ENCODE measurements at regions not wholly inside any gene's neighbourhood (a gene's known extent, or its start where the extent isn't known, plus 50 kb on each side); places are given as distances from the start of the nearest gene placed in this dataset.

GRCh38 chr6:22349051-22349450 lies 52.2 kb upstream of the PRL start:
- no peak for DNase-seq (ENCODE audit: insufficient read length, low spot score, missing footprints)
- Histone ChIP-seq H3K4me3 (ENCODE audit: insufficient read depth, low read length) (no peak overlapping the region), H3K27me3 (ENCODE audit: insufficient read depth, low read length) (no peaks in the 10 kb centered on the region), H3K27ac (ENCODE audit: low read depth, low read length) (no peak overlapping the region), H3K4me1 (ENCODE audit: insufficient read depth, low read length) (no peaks in the 10 kb centered on the region), H2AFZ (ENCODE audit: low read length) (no peak overlapping the region), H3K36me3 (ENCODE audit: insufficient read depth, low read length) (no peaks in the 10 kb centered on the region), H3K9me3 (ENCODE audit: low read depth, low read length) (no peaks in the 10 kb centered on the region), H3K4me2 (ENCODE audit: insufficient read depth, low read length) (no peak overlapping the region), H3K79me2 (ENCODE audit: insufficient read depth, low read length) (no peaks in the 10 kb centered on the region), H4K20me1 (ENCODE audit: insufficient read depth, low read length) (no peaks in the 10 kb centered on the region)
- TF ChIP-seq, protein P1, sequence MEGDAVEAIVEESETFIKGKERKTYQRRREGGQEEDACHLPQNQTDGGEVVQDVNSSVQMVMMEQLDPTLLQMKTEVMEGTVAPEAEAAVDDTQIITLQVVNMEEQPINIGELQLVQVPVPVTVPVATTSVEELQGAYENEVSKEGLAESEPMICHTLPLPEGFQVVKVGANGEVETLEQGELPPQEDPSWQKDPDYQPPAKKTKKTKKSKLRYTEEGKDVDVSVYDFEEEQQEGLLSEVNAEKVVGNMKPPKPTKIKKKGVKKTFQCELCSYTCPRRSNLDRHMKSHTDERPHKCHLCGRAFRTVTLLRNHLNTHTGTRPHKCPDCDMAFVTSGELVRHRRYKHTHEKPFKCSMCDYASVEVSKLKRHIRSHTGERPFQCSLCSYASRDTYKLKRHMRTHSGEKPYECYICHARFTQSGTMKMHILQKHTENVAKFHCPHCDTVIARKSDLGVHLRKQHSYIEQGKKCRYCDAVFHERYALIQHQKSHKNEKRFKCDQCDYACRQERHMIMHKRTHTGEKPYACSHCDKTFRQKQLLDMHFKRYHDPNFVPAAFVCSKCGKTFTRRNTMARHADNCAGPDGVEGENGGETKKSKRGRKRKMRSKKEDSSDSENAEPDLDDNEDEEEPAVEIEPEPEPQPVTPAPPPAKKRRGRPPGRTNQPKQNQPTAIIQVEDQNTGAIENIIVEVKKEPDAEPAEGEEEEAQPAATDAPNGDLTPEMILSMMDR (IDR thresholded peaks at IDR 0.05; ENCODE audit: extremely low read depth, low read depth, low read length) = no peak

GRCh38 chr6:22349528-22349927 lies 52.7 kb upstream of the PRL start:
- Histone ChIP-seq H3K36me3 (ENCODE audit: insufficient read depth, low read length) (no peaks in the 10 kb centered on the region), H3K27ac (ENCODE audit: low read depth, low read length) (no peak overlapping the region), H3K4me2 (ENCODE audit: insufficient read depth, low read length) (no peak overlapping the region), H3K4me1 (ENCODE audit: insufficient read depth, low read length) (no peaks in the 10 kb centered on the region), H2AFZ (ENCODE audit: low read length) (no peak overlapping the region), H3K27me3 (ENCODE audit: insufficient read depth, low read length) (no peaks in the 10 kb centered on the region), H4K20me1 (ENCODE audit: insufficient read depth, low read length) (no peaks in the 10 kb centered on the region), H3K79me2 (ENCODE audit: insufficient read depth, low read length) (no peaks in the 10 kb centered on the region), H3K4me3 (ENCODE audit: insufficient read depth, low read length) (no peak overlapping the region), H3K9me3 (ENCODE audit: low read depth, low read length) (no peaks in the 10 kb centered on the region)
- no peak for DNase-seq (ENCODE audit: insufficient read length, low spot score, missing footprints)
- TF ChIP-seq, protein P1 (IDR thresholded peaks at IDR 0.05; ENCODE audit: extremely low read depth, low read depth, low read length) = no peak

DNA sequence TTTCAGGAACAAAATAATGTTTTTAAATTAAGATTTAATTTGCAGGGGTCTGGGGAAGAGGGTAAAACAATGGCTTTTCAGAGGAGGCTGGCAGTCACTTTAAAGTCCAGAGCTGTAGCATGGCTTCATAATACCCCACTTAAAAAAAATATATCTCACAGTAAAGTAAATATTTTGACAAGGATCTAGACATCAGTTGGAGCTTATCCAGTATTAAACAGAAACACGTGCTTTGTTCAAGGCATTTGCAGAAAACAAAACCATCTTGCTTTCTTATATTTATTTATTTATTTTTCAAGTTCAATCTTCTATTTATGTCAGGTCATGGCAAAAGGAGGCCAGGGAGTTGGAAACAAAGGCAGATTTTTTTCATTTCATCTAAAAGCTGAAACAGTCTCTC lies 53.3 kb upstream of the PRL start:
- DNase-seq (ENCODE audit: insufficient read length, low spot score, missing footprints) = no peak
- Histone ChIP-seq H3K4me3 (ENCODE audit: insufficient read depth, low read length) (no peak overlapping the region), H3K79me2 (ENCODE audit: insufficient read depth, low read length) (no peaks in the 10 kb centered on the region), H3K27ac (ENCODE audit: low read depth, low read length) (no peak overlapping the region), H3K36me3 (ENCODE audit: insufficient read depth, low read length) (no peaks in the 10 kb centered on the region), H3K9me3 (ENCODE audit: low read depth, low read length) (no peaks in the 10 kb centered on the region), H4K20me1 (ENCODE audit: insufficient read depth, low read length) (no peaks in the 10 kb centered on the region), H2AFZ (ENCODE audit: low read length) (no peak overlapping the region), H3K4me1 (ENCODE audit: insufficient read depth, low read length) (no peaks in the 10 kb centered on the region), H3K27me3 (ENCODE audit: insufficient read depth, low read length) (no peaks in the 10 kb centered on the region), H3K4me2 (ENCODE audit: insufficient read depth, low read length) (no peak overlapping the region)
- TF ChIP-seq, protein P1 (IDR thresholded peaks at IDR 0.05; ENCODE audit: extremely low read depth, low read depth, low read length) = no peak

- Histone ChIP-seq H3K4me2 (ENCODE audit: insufficient read depth, low read length) (no peak overlapping the region), H2AFZ (ENCODE audit: low read length) (no peak overlapping the region), H3K9me3 (ENCODE audit: low read depth, low read length) (no peaks in the 10 kb centered on the region), H3K4me1 (ENCODE audit: insufficient read depth, low read length) (no peaks in the 10 kb centered on the region), H3K27me3 (ENCODE audit: insufficient read depth, low read length) (no peaks in the 10 kb centered on the region), H4K20me1 (ENCODE audit: insufficient read depth, low read length) (no peaks in the 10 kb centered on the region), H3K36me3 (ENCODE audit: insufficient read depth, low read length) (no peaks in the 10 kb centered on the region), H3K4me3 (ENCODE audit: insufficient read depth, low read length) (no peak overlapping the region), H3K27ac (ENCODE audit: low read depth, low read length) (no peak overlapping the region), H3K79me2 (ENCODE audit: insufficient read depth, low read length) (no peaks in the 10 kb centered on the region)
- no peak for DNase-seq (ENCODE audit: insufficient read length, low spot score, missing footprints)
- TF ChIP-seq, protein P1 (IDR thresholded peaks at IDR 0.05; ENCODE audit: extremely low read depth, low read depth, low read length) = no peak
Observed at GRCh38 chr6:22353101-22353500, 56.3 kb upstream of the PRL start.

Measured in osteoblast (primary cell).